Embryonic facial prominence (tissue), 1 donor: ENCODE measurements at regions not wholly inside any gene's neighbourhood (a gene's known extent, or its start where the extent isn't known, plus 50 kb on each side); places are given as distances from the start of the nearest gene placed in this dataset.

Experiments used
- DNase-seq: peaks from one replicate; pipeline ENCODE4 v3.0.0-alpha.2; 2016; ENCODE audit errors: extremely low spot score

- DNase-seq, result no peak
Measured at GRCh38 chr2:234339011-234339410, 157.9 kb downstream of the ARL4C start.

GRCh38 chr2:234335661-234336228, 161.1 kb downstream of the ARL4C start:
- DNase-seq, result peak; percentile 11

- DNase-seq, result no peak
Measured at GRCh38 chr2:234334756-234335155, 162.1 kb downstream of the ARL4C start.

- no peak for DNase-seq
Measured at GRCh38 chr2:234334151-234334550, 162.7 kb downstream of the ARL4C start.

GRCh38 chr2:234333168-234334130, 163.4 kb downstream of the ARL4C start:
- DNase-seq, result no peak

DNA sequence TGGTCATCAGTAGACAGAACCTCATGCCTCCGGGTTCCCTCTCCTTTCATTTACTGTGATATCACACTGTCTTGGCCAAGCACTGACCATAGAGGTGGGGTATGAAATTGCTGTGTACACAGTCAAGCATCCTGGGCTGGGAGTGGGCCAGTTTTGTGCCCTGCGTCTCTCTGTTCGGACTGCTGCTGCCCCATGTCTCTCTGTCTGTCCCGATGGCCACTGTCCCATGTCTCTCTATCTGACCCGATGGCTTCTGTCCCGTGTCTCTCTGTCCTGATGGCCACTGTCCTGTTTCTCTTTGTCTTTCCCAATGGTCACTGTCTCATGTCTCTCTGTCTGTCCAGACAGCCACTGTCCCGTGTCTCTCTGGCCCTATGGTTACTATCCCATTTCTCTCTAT, 164.9 kb downstream of the ARL4C start:
- DNase-seq, result no peak

DNA sequence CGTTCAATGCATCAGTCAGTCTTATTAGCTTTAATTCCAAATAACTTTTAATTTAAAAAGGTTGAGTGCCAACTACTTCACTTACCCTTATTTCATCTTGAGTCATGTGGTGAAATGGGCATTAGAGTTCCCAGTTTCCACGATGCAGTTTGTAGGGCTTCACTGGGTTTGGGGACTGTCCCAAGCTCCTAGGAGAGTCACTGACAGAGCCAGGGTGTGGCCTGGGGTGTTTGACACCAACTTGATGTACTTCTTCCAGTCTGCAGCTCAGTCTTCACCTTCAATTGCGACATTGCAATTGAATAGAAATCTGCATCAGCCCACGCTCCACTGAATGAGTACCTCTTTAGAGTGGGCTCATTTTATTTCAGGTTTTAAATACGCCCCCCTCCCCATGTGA, 165.3 kb downstream of the ARL4C start:
- no peak for DNase-seq

DNA sequence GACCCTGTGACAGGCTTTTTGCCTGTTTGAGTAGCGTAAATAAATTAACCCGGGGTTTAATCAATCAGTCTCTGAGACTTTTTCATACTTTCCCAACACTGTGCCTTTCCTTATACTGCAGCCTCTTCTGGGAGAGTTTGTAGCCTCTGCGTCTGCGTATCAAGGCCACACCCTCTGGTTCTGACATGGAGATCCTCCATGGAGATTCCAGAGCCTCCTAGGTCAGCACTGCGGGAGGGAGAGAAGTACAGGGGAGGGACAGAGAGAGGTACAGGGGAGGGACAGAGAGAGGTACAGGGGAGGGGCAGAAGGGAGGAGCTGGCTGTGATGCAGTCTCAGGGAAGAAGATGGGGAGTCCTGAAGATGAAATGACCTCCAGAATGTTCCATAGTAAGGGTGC, 166.0 kb downstream of the ARL4C start:
- no peak for DNase-seq

DNA sequence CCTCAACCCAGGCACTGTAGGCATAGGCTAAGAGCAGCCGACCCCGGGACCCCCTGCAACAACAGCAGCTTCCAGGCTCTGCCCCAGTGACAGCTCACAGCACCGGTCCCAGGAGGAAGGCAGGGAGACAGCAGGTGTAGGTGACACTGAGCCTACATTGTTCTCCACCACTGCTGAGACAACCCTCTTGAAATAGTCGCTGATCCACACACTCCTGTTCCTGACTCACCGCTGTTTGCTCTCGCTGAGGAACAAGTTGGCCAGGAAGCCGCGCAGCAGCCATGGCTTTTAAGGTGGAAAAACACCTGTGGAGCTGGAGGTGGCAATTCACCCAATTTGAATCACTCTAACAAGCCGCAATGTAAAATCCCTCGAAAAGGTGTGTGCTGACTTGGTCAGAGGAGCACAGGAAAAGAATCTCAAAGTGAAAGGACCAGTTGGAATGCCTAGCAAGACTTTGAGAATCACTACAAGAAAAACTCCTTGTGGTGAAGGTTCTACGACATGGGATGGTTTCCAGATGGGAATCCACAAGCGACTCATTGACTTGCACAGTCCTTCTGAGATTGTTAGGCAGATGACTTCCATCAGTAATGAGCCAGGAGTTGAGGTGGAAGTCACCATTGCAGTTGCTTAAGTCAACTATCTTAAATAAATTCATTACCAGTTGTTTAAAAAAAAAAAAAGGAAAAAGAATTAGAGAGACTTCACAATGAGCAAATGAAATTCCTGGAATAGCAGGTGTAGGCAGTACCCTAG, 167.5 kb downstream of the ARL4C start:
- no peak for DNase-seq

DNA sequence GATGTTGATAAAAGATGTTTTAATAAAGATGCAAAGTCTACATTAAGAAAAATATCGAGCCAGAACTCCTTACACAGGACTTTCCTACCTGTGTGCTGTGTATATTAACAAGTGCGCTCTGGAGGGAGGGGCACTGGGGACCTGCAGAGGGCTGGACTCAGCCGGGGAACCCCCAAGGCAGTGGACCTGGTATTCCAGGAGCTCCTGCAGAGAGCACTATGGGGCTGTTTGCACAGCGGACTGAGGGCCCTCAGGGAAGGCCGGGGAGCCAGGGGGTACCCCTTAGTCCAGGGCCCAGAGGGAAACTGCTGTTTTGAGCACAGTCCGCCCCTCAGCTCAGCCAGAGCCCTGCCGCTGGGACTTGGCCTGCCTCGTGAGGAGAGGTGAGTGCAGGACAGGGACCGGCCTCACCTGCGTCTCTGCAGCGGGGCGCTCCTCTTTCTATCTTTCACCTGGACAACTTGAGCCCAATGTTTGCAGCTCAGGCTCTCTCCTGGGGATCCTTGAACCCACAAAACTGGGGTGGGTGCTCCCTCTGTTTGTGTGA, 168.4 kb downstream of the ARL4C start:
- DNase-seq, result no peak

- DNase-seq, result no peak
Measured at GRCh38 chr2:234326694-234327093, 170.2 kb downstream of the ARL4C start.

DNA sequence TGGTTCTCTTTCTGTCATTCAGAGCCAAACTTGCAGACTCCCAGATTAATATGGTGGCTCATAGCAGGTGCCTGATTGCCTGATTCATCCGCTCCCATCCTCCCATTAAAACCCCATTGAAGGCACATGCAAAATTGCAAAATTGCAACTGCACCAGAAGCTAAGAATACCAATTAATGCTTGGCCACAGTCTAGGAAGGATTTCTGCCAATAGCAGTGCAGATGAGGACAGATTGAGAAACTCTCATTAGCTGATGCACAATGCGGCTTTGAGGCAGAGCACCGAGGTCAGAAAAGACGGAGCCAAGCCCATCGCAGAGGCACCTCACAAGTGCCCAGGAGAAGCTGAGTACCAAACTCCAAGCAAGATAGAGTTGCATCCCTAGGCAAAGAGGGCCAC, 172.8 kb downstream of the ARL4C start:
- DNase-seq, result no peak

DNA sequence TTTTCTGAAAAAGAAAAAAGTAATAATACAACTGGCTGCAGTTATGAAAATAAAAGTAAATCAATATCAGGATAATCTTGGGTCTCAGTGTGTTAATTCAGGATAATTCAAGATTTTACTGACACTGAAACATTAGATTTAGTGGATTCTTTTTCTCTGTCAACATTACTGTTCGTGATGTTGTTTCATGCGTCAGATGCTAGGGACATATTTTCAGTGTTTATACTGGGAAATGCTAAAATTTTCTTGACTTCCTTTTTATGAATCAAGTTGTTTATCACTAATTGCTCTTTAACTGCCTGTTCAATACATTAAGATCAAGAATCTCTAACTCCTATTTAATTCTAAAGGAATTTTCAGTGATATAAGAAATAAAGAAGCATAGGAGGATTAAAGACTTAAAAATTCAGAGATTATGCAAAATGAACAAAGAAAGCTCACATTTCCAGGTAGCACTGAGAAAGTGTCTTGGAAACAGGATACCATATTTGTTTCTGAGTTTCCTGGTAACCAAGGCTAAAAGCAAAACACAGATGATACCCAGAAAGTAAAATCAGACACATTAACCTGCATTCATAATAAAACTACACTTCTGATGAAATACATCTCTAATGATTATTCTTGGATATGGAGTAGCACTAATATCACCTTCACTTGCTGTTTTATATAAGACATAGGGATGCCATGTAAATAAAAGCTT, 174.0 kb downstream of the ARL4C start:
- no peak for DNase-seq

DNA sequence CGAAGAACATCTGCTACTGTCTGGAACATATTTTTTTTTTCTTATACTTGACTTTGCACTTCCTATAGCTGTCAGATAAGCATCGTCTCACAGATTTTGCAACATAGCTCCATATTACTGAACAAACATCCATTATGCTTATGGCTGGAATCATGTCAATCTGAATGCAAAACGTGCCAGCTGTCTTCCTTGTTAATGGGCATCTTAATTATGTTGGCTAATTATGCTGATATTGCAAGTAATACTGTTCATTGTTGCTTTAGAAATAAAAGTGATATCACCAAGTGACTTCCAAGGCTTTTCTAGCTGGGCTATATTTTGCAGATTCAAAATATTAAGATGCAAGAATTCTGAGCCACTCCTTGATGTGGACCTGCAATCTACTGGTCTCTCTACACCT, 176.8 kb downstream of the ARL4C start:
- no peak for DNase-seq

DNA sequence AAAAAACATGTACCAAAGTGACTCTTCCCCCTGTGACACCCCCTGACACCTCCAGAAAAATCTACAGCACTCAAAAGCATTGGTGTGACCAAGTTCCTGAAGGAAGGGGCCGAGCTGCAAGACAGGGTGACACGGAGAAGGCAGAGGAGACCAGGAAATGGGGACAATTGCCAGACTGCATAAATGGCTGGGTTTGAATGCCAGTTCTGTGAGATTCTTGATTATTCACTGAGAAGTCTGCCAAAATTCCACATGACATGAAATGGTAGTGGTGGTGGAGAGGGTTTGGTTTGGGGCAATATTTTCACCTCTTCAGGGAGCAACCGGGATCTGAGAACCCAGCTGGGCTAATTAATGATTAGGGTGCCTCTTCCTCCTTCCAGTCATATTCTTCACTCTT, 178.5 kb downstream of the ARL4C start:
- no peak for DNase-seq

GRCh38 chr2:234313558-234313957, 183.3 kb downstream of the ARL4C start:
- no peak for DNase-seq

- DNase-seq, result no peak
Measured at GRCh38 chr2:234310166-234310565, 186.7 kb downstream of the ARL4C start.

GRCh38 chr2:234309431-234309830, 187.4 kb downstream of the ARL4C start:
- DNase-seq, result no peak

- DNase-seq, result no peak
Measured at GRCh38 chr2:234308813-234309195, 188.1 kb downstream of the ARL4C start.

DNA sequence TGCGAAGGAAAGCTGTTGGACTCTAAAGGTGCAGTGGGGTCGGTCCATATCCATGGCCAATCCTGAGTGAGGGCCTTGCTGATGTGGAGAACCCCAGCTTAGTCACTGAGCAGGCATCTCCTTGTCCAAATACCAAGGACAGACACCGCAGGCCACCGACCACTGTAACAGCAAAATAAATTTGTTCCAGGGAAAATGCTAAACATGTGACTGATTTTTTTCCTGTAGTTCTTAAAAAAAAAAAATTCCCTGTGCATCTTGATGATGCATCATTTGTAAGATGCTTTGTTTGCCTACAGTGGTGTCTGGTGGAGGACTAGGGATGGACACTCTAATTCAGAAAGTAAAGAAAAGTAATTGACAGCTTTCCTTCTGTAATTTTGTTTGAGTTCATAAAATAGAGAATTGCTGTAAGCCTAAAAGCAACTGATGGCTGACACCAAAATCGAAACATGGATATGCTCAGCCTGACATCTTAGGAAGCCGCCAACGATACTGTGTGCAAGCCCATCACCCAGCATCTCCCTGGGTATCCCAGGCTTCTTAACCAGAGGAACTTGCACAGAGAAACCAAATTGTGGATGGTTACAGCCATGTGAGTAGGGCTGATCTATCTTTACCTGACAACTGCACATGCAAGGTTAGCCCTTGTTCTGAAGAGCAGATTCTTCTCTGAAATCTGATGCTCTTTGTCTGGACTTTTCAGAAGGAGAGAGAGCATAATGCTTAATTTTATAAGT, 188.6 kb downstream of the ARL4C start:
- no peak for DNase-seq
